ENCODE measurements at regions not wholly inside any gene's neighbourhood (a gene's known extent, or its start where the extent isn't known, plus 50 kb on each side); places are given as distances from the start of the nearest gene placed in this dataset.

- no peaks in the 10 kb centered on the region for H3K4me1 ChIP-seq (ENCODE audit: control insufficient read depth in 2 of 2, insufficient read depth in 2 of 2, low read length in 2 of 2)
- H3K4me1 Mint-ChIP-seq, result peaks cover 0 to 9% (median 0%) of the 10 kb centered on the region in 7 donors
- ATAC-seq (no peak), DNase-seq (no peak)
- no peak overlapping the region for H3K4me3 Mint-ChIP-seq
- H3K9me3 Mint-ChIP-seq, result peaks cover 2 to 14% (median 7%) of the 10 kb centered on the region in 11 donors
- peaks cover 0 to 3% of the 10 kb centered on the region in 2 donors for H3K27me3 ChIP-seq (ENCODE audit: control insufficient read depth in 2 of 2, insufficient read depth in 2 of 2, low read length in 2 of 2)
- no peak overlapping the region for H3K27ac Mint-ChIP-seq
- no peak overlapping the region for H3K4me3 ChIP-seq (ENCODE audit: low read length)
- H3K27ac ChIP-seq (ENCODE audit: low read depth, low read length), result no peak overlapping the region
- peaks cover 0 to 4% (median 0%) of the 10 kb centered on the region in 5 donors for H3K36me3 Mint-ChIP-seq
- CTCF ChIA-PET, result no interaction called here
- no peaks in the 10 kb centered on the region for H3K36me3 ChIP-seq (ENCODE audit: control insufficient read depth in 2 of 3, insufficient read depth in 3 of 3, low read length in 3 of 3)
- POLR2A ChIA-PET, result no interaction called here
- intact Hi-C loops (cut with micrococcal nuclease), result no loop called here
- no peaks in the 10 kb centered on the region for H3K9me3 ChIP-seq (ENCODE audit: control insufficient read depth in 2 of 3, low read length in 3 of 3)
- peaks cover 3 to 10% (median 5%) of the 10 kb centered on the region in 5 donors for H3K27me3 Mint-ChIP-seq
These were observed 68.0 kb upstream of the MAF start for GRCh38 chr16:79668502-79668901.

- H3K27me3 ChIP-seq (ENCODE audit: control insufficient read depth in 2 of 2, insufficient read depth in 2 of 2, low read length in 2 of 2), result no peaks in the 10 kb centered on the region
- H3K36me3 Mint-ChIP-seq, result peaks cover 0 to 4% (median 0%) of the 10 kb centered on the region in 5 donors
- peaks cover 2 to 20% (median 7%) of the 10 kb centered on the region in 11 donors for H3K9me3 Mint-ChIP-seq
- intact Hi-C loops (cut with micrococcal nuclease), result no loop called here
- no peak overlapping the region for H3K4me3 ChIP-seq (ENCODE audit: low read length)
- H3K27me3 Mint-ChIP-seq, result peaks cover 5 to 9% (median 6%) of the 10 kb centered on the region in 5 donors
- ChIA-PET POLR2A (no interaction called here), CTCF (no interaction called here)
- no peak overlapping the region for H3K27ac Mint-ChIP-seq
- no peaks in the 10 kb centered on the region for H3K4me1 ChIP-seq (ENCODE audit: control insufficient read depth in 2 of 2, insufficient read depth in 2 of 2, low read length in 2 of 2)
- H3K4me1 Mint-ChIP-seq, result peaks cover 0 to 9% (median 0%) of the 10 kb centered on the region in 7 donors
- no peaks in the 10 kb centered on the region for H3K9me3 ChIP-seq (ENCODE audit: control insufficient read depth in 2 of 3, low read length in 3 of 3)
- no peak for DNase-seq
- ATAC-seq, result no peak
- H3K4me3 Mint-ChIP-seq, result no peak overlapping the region
- H3K27ac ChIP-seq (ENCODE audit: low read depth, low read length), result no peak overlapping the region
- H3K36me3 ChIP-seq (ENCODE audit: control insufficient read depth in 2 of 3, insufficient read depth in 3 of 3, low read length in 3 of 3), result no peaks in the 10 kb centered on the region
These were observed 65.4 kb upstream of the MAF start for GRCh38 chr16:79665970-79666369.

- Mint-ChIP-seq H3K27ac (no peak overlapping the region), H3K9me3 (peaks cover 2 to 14% (median 6%) of the 10 kb centered on the region in 11 donors), H3K4me1 (peaks cover 0 to 9% (median 0%) of the 10 kb centered on the region in 7 donors), H3K4me3 (no peak overlapping the region), H3K36me3 (no peaks in the 10 kb centered on the region), H3K27me3 (peaks cover 5 to 14% (median 6%) of the 10 kb centered on the region in 5 donors)
- Histone ChIP-seq H3K27ac (ENCODE audit: low read depth, low read length) (no peak overlapping the region), H3K27me3 (ENCODE audit: control insufficient read depth in 2 of 2, insufficient read depth in 2 of 2, low read length in 2 of 2) (no peaks in the 10 kb centered on the region), H3K36me3 (ENCODE audit: control insufficient read depth in 2 of 3, insufficient read depth in 3 of 3, low read length in 3 of 3) (no peaks in the 10 kb centered on the region), H3K9me3 (ENCODE audit: control insufficient read depth in 2 of 3, low read length in 3 of 3) (no peaks in the 10 kb centered on the region), H3K4me3 (ENCODE audit: low read length) (no peak overlapping the region), H3K4me1 (ENCODE audit: control insufficient read depth in 2 of 2, insufficient read depth in 2 of 2, low read length in 2 of 2) (no peaks in the 10 kb centered on the region)
- DNase-seq (no peak), ATAC-seq (no peak)
- intact Hi-C loops (cut with micrococcal nuclease), result no loop called here
- ChIA-PET CTCF (no interaction called here), POLR2A (no interaction called here)
These were observed 63.9 kb upstream of the MAF start for GRCh38 chr16:79664407-79664806.

- Mint-ChIP-seq H3K36me3 (no peaks in the 10 kb centered on the region), H3K4me1 (peaks cover 0 to 9% (median 0%) of the 10 kb centered on the region in 7 donors), H3K27me3 (peaks cover 5 to 16% (median 6%) of the 10 kb centered on the region in 5 donors), H3K9me3 (peaks cover 0 to 14% (median 2%) of the 10 kb centered on the region in 11 donors), H3K27ac (no peak overlapping the region), H3K4me3 (no peak overlapping the region)
- Histone ChIP-seq H3K27ac (ENCODE audit: low read depth, low read length) (no peak overlapping the region), H3K27me3 (ENCODE audit: control insufficient read depth in 2 of 2, insufficient read depth in 2 of 2, low read length in 2 of 2) (no peaks in the 10 kb centered on the region), H3K4me1 (ENCODE audit: control insufficient read depth in 2 of 2, insufficient read depth in 2 of 2, low read length in 2 of 2) (no peaks in the 10 kb centered on the region), H3K4me3 (ENCODE audit: low read length) (no peak overlapping the region), H3K9me3 (ENCODE audit: control insufficient read depth in 2 of 3, low read length in 3 of 3) (no peaks in the 10 kb centered on the region), H3K36me3 (ENCODE audit: control insufficient read depth in 2 of 3, insufficient read depth in 3 of 3, low read length in 3 of 3) (no peaks in the 10 kb centered on the region)
- ATAC-seq (no peak), DNase-seq (no peak)
- ChIA-PET POLR2A (no interaction called here), CTCF (no interaction called here)
- intact Hi-C loops (cut with micrococcal nuclease), result no loop called here
These were observed 62.3 kb upstream of the MAF start for GRCh38 chr16:79662669-79663313.

- POLR2A ChIA-PET, result no interaction called here
- H3K27ac Mint-ChIP-seq, result no peak overlapping the region
- DNase-seq (no peak), ATAC-seq (no peak)
- Histone ChIP-seq H3K27ac (ENCODE audit: low read depth, low read length) (no peak overlapping the region), H3K27me3 (ENCODE audit: control insufficient read depth in 2 of 2, insufficient read depth in 2 of 2, low read length in 2 of 2) (no peaks in the 10 kb centered on the region), H3K4me1 (ENCODE audit: control insufficient read depth in 2 of 2, insufficient read depth in 2 of 2, low read length in 2 of 2) (no peaks in the 10 kb centered on the region), H3K36me3 (ENCODE audit: control insufficient read depth in 2 of 3, insufficient read depth in 3 of 3, low read length in 3 of 3) (no peaks in the 10 kb centered on the region), H3K4me3 (ENCODE audit: low read length) (no peak overlapping the region), H3K9me3 (ENCODE audit: control insufficient read depth in 2 of 3, low read length in 3 of 3) (no peaks in the 10 kb centered on the region)
- no peaks in the 10 kb centered on the region for H3K36me3 Mint-ChIP-seq
- intact Hi-C loops (cut with micrococcal nuclease), result no loop called here
- no peak overlapping the region for H3K4me3 Mint-ChIP-seq
- H3K9me3 Mint-ChIP-seq, result peaks cover 0 to 14% (median 2%) of the 10 kb centered on the region in 11 donors
- CTCF ChIA-PET, result no interaction called here
- peaks cover 0 to 9% (median 0%) of the 10 kb centered on the region in 7 donors for H3K4me1 Mint-ChIP-seq
- H3K27me3 Mint-ChIP-seq, result peaks cover 5 to 16% (median 6%) of the 10 kb centered on the region in 5 donors
These were observed 61.6 kb upstream of the MAF start for GRCh38 chr16:79662122-79662521.

GRCh38 chr16:79661578-79661977, 61.0 kb upstream of the MAF start:
- Mint-ChIP-seq H3K36me3 (no peaks in the 10 kb centered on the region), H3K27me3 (peaks cover 5 to 16% (median 6%) of the 10 kb centered on the region in 5 donors), H3K4me3 (no peak overlapping the region), H3K9me3 (peaks cover 0 to 14% (median 2%) of the 10 kb centered on the region in 11 donors), H3K27ac (no peak overlapping the region), H3K4me1 (peaks cover 0 to 9% (median 0%) of the 10 kb centered on the region in 7 donors)
- no peak overlapping the region for H3K27ac ChIP-seq (ENCODE audit: low read depth, low read length)
- intact Hi-C loops (cut with micrococcal nuclease), result no loop called here
- no peaks in the 10 kb centered on the region for H3K9me3 ChIP-seq (ENCODE audit: control insufficient read depth in 2 of 3, low read length in 3 of 3)
- DNase-seq (no peak), ATAC-seq (no peak)
- no peaks in the 10 kb centered on the region for H3K27me3 ChIP-seq (ENCODE audit: control insufficient read depth in 2 of 2, insufficient read depth in 2 of 2, low read length in 2 of 2)
- no peaks in the 10 kb centered on the region for H3K36me3 ChIP-seq (ENCODE audit: control insufficient read depth in 2 of 3, insufficient read depth in 3 of 3, low read length in 3 of 3)
- no peak overlapping the region for H3K4me3 ChIP-seq (ENCODE audit: low read length)
- POLR2A ChIA-PET, result no interaction called here
- H3K4me1 ChIP-seq (ENCODE audit: control insufficient read depth in 2 of 2, insufficient read depth in 2 of 2, low read length in 2 of 2), result no peaks in the 10 kb centered on the region
- CTCF ChIA-PET, result no interaction called here

GRCh38 chr16:79659344-79659743, 58.8 kb upstream of the MAF start:
- ChIA-PET CTCF (interaction anchor here (0.9 kb wide), 1 partner anchor 17 kb away, joined by 3 read pairs; no protein-coding TSS in a partner anchor), POLR2A (no interaction called here)
- ATAC-seq (no peak), DNase-seq (no peak)
- no peaks in the 10 kb centered on the region for H3K36me3 Mint-ChIP-seq
- H3K27ac Mint-ChIP-seq, result no peak overlapping the region
- no peaks in the 10 kb centered on the region for H3K4me1 Mint-ChIP-seq
- H3K9me3 Mint-ChIP-seq, result peaks cover 0 to 9% (median 0%) of the 10 kb centered on the region in 11 donors
- Histone ChIP-seq H3K4me1 (ENCODE audit: control insufficient read depth in 2 of 2, insufficient read depth in 2 of 2, low read length in 2 of 2) (no peaks in the 10 kb centered on the region), H3K27ac (ENCODE audit: low read depth, low read length) (no peak overlapping the region), H3K9me3 (ENCODE audit: control insufficient read depth in 2 of 3, low read length in 3 of 3) (no peaks in the 10 kb centered on the region), H3K27me3 (ENCODE audit: control insufficient read depth in 2 of 2, insufficient read depth in 2 of 2, low read length in 2 of 2) (no peaks in the 10 kb centered on the region), H3K36me3 (ENCODE audit: control insufficient read depth in 2 of 3, insufficient read depth in 3 of 3, low read length in 3 of 3) (no peaks in the 10 kb centered on the region), H3K4me3 (ENCODE audit: low read length) (no peak overlapping the region)
- intact Hi-C loops (cut with micrococcal nuclease), result no loop called here
- H3K4me3 Mint-ChIP-seq, result no peak overlapping the region
- H3K27me3 Mint-ChIP-seq, result peaks cover 5 to 22% (median 6%) of the 10 kb centered on the region in 5 donors

Data from naive thymus-derived CD4-positive, alpha-beta T cell (primary cell).